HepG2 (cell line): ENCODE measurements at regions not wholly inside any gene's neighbourhood (a gene's known extent, or its start where the extent isn't known, plus 50 kb on each side); places are given as distances from the start of the nearest gene placed in this dataset.

Source experiments
- ATAC-seq: fragments of 200-7000 bp; cut with Tn5 transposase; 3 replicates; pipeline ENCODE4 v1.9.1; 2020; ENCODE audit warnings: mild to moderate bottlenecking, moderate library complexity
- BruUV-seq: library from RNA; stranded (reverse); fragments of 400-500 nt; replicated peaks from 2 replicates; lab custom pipeline; 2021; lab: Mats Ljungman, UMichigan
- CTCF ChIA-PET: fragments of 300-600 bp; formaldehyde crosslinking; extraction: SDS; loops from one replicate; lab custom pipeline; 2021; ENCODE audit warnings: low total read pairs, inconsistent platforms, low intra/inter-chr PET ratio; lab: Yijun Ruan, JAX
- POLR2A ChIA-PET: fragments of 350-600 bp; sonication (Branson Sonifier 250); formaldehyde crosslinking; loops from one replicate; lab custom pipeline; 2020; ENCODE audit warnings: antibody characterized with exemption, inconsistent platforms; lab: Yijun Ruan, JAX
- DNase-seq: peaks from one replicate; pipeline ENCODE4 v3.0.0-alpha.2; 2015; ENCODE audit warnings: low spot score
- FAIRE-seq: peaks from 3 replicates; lab custom pipeline; 2011; peaks lifted over from hg19 to GRCh38; lab: Jason Lieb, UNC
- H2AFZ ChIP-seq: one replicate; pipeline ENCODE4 v1.6.1; 2011; ENCODE audit warnings: low read length, inconsistent platforms
- H3K27ac ChIP-seq: fragments of 300-600 bp; 3 replicates; pipeline ENCODE4 v1.8.0; 2011; ENCODE audit warnings: mixed run types, mild to moderate bottlenecking, mixed read lengths, low read length, inconsistent platforms; ENCODE audit not compliant: insufficient read depth; ENCODE audit errors: extremely low read length
- H3K27me3 ChIP-seq, 2 experiments: fragments of 200-600 bp in 1 of 2; 2 replicates in 1 of 2; 3 replicates in 1 of 2; pipeline versions ENCODE4 v1.6.0 to v1.8.0; 2011; ENCODE audit warnings: low read length in 2 of 2, mild to moderate bottlenecking in 2 of 2, moderate library complexity in 2 of 2, inconsistent platforms in 1 of 2; ENCODE audit not compliant: insufficient read depth in 2 of 2, control insufficient read depth in 1 of 2
- H3K36me3 ChIP-seq, 2 experiments: fragments of 200-600 bp in 1 of 2; replicated peaks in 1 of 2; 2 replicates in 1 of 2; 3 replicates in 1 of 2; pipeline versions ENCODE4 v1.5.1 to v1.8.0; 2011; ENCODE audit warnings: low read length in 2 of 2, inconsistent platforms in 1 of 2; ENCODE audit not compliant: insufficient read depth in 2 of 2, control insufficient read depth in 1 of 2
- H3K4me1 ChIP-seq: 2 replicates; pipeline ENCODE4 v1.5.1; 2012; ENCODE audit warnings: low read length, inconsistent platforms; ENCODE audit not compliant: insufficient read depth
- H3K4me2 ChIP-seq: 2 replicates; pipeline ENCODE4 v1.6.0; 2011; ENCODE audit warnings: low read depth, low read length, inconsistent platforms
- H3K4me3 ChIP-seq, 3 experiments: fragments of 200-600 bp in 1 of 3; sonication (generic), shearing (Covaris generic) in 1 of 3; replicated peaks in 1 of 3; 2 replicates each; pipeline ENCODE4 v1.5.1; 2011 to 2016; ENCODE audit warnings: low read length in 3 of 3, inconsistent platforms in 2 of 3, low read depth in 2 of 3, mild to moderate bottlenecking in 2 of 3, control low read depth in 1 of 3, mixed read lengths in 1 of 3; ENCODE audit not compliant: insufficient read depth in 1 of 3
- H3K79me2 ChIP-seq: one replicate; pipeline ENCODE4 v1.6.1; 2011; ENCODE audit warnings: low read length, inconsistent platforms; ENCODE audit not compliant: insufficient read depth
- H3K9ac ChIP-seq: 2 replicates; pipeline ENCODE4 v1.6.0; 2011; ENCODE audit warnings: mild to moderate bottlenecking, low read depth, low read length, inconsistent platforms; ENCODE audit not compliant: insufficient read depth
- H3K9me3 ChIP-seq: 2 replicates; pipeline ENCODE4 v1.5.1; 2012; ENCODE audit warnings: mild to moderate bottlenecking, low read length
- H4K20me1 ChIP-seq: 2 replicates; pipeline ENCODE4 v1.6.0; 2011; ENCODE audit warnings: inconsistent platforms, mild to moderate bottlenecking, low read length, moderate library complexity; ENCODE audit not compliant: insufficient read depth
- NFIC ChIP-seq: IDR thresholded peaks from 2 replicates; pipeline ENCODE4 v1.6.1; 2012; ENCODE audit warnings: mild to moderate bottlenecking, low read length, inconsistent platforms
- PTBP1 ChIP-seq: fragments of 200-400 bp; formaldehyde crosslinking; IDR thresholded peaks from 2 replicates; pipeline ENCODE4 v1.6.1; 2018; ENCODE audit warnings: low read length, low read depth; ENCODE audit not compliant: poor library complexity, severe bottlenecking
- SNAPC2 ChIP-seq: sonication (generic); formaldehyde crosslinking; IDR thresholded peaks from 2 replicates; pipeline ENCODE4 v1.8.1; 2022; ENCODE audit warnings: mild to moderate bottlenecking, missing genetic modification reagents
- ZNF326 ChIP-seq: sonication (generic); formaldehyde crosslinking; IDR thresholded peaks from 2 replicates; pipeline ENCODE4 v1.4.0; 2020; ENCODE audit warnings: missing genetic modification reagents, borderline replicate concordance
- ZNF496 ChIP-seq: sonication (generic); formaldehyde crosslinking; IDR thresholded peaks from 2 replicates; pipeline ENCODE4 v1.8.1; 2023; ENCODE audit warnings: mild to moderate bottlenecking, moderate library complexity, missing genetic modification reagents; ENCODE audit not compliant: insufficient replicate concordance
- WGBS: methylation state at CpG from one replicate; pipeline ENCODE4 v1.1.6; 2017; ENCODE audit warnings: low lambda C conversion rate; 5-methylcytosine and 5-hydroxymethylcytosine counted together
- in situ Hi-C: cut with HindIII; loops from 2 replicates; pipeline ENCODE4 v1.10.0; 2017; ENCODE audit warnings: low pct_unique_long_range_greater_than_20kb; ENCODE audit not compliant: extremely low pct_ligation_motif_present
- intact Hi-C: fragments of 100-400 bp; cut with micrococcal nuclease; formaldehyde crosslinking; loops from one replicate; pipeline ENCODE4 v1.10.0; 2022; ENCODE audit not compliant: unreplicated experiment
- TF ChIP-seq, protein P1 (sequence below): IDR thresholded peaks from 2 replicates; pipeline ENCODE4 v1.6.1; 2016; ENCODE audit warnings: missing biosample characterization, missing genetic modification reagents, low read depth
- TF ChIP-seq, protein P2 (sequence below): sonication (generic); formaldehyde crosslinking; IDR thresholded peaks from 2 replicates; pipeline ENCODE4 v1.4.0; 2020; ENCODE audit warnings: missing genetic modification reagents, borderline replicate concordance
- TF ChIP-seq, protein P3 (sequence below): sonication (generic); formaldehyde crosslinking; IDR thresholded peaks from 2 replicates; pipeline ENCODE4 v1.4.0; 2020; ENCODE audit warnings: missing genetic modification reagents
- TF ChIP-seq, protein P4 (sequence below): IDR thresholded peaks from 2 replicates; pipeline ENCODE4 v1.6.1; 2012; ENCODE audit warnings: low read depth, low read length, improper control_type of control experiment

GRCh38 chr1:194322751-194323150, 1136.3 kb upstream of the B3GALT2 start:
- Histone ChIP-seq H3K4me2 (no peak overlapping the region), H3K27ac (no peak overlapping the region), H3K4me1 (no peaks in the 10 kb centered on the region), H3K79me2 (no peaks in the 10 kb centered on the region), H2AFZ (no peak overlapping the region), H3K36me3 (no peaks in the 10 kb centered on the region), H4K20me1 (no peaks in the 10 kb centered on the region), H3K9me3 (no peaks in the 10 kb centered on the region), H3K27me3 (no peaks in the 10 kb centered on the region), H3K9ac (no peak overlapping the region), H3K4me3 (no peak overlapping the region)
- WGBS: 25% methylated on average over 4 of the region's 4 CpGs
- ChIA-PET POLR2A (no interaction called here), CTCF (no interaction called here)
- BruUV-seq: no TSS peak
- in situ Hi-C loops: no loop called here
- no peak for DNase-seq
- ATAC-seq: no peak
- intact Hi-C loops: no loop called here
- TF ChIP-seq, protein P1, sequence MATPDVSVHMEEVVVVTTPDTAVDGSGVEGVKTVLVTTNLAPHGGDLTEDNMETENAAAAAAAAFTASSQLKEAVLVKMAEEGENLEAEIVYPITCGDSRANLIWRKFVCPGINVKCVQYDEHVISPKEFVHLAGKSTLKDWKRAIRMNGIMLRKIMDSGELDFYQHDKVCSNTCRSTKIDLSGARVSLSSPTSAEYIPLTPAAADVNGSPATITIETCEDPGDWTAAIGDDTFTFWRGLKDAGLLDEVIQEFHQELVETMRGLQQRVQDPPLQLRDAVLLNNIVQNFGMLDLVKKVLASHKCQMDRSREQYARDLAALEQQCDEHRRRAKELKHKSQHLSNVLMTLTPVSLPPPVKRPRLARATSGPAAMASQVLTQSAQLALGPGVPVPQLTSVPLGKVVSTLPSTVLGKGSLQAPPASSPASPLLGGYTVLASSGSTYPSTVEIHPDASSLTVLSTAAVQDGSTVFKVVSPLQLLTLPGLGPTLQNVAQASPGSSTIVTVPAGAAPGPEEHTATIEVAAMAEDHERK (CRISPR knock-in tag): no peak
- TF ChIP-seq NFIC (no peak), SNAPC2 (CRISPR knock-in tag) (no peak)
- no peak for FAIRE-seq

- H3K4me3 ChIP-seq: no peak overlapping the region
- FAIRE-seq (no peak), ATAC-seq (no peak), DNase-seq (no peak)
- 0% methylated on average over 1 of the region's 1 CpG for WGBS
- H3K4me1 ChIP-seq: no peaks in the 10 kb centered on the region
- no peaks in the 10 kb centered on the region for H3K9me3 ChIP-seq
- H3K36me3 ChIP-seq: no peaks in the 10 kb centered on the region
- H3K27ac ChIP-seq: no peak overlapping the region
- ChIA-PET POLR2A (no interaction called here), CTCF (no interaction called here)
- intact Hi-C loops (no loop called here), in situ Hi-C loops (no loop called here)
- H4K20me1 ChIP-seq: no peaks in the 10 kb centered on the region
- no peaks in the 10 kb centered on the region for H3K79me2 ChIP-seq
- no TSS peak for BruUV-seq
- H3K4me2 ChIP-seq: no peak overlapping the region
- H3K9ac ChIP-seq: no peak overlapping the region
- no peak overlapping the region for H2AFZ ChIP-seq
- H3K27me3 ChIP-seq: no peaks in the 10 kb centered on the region
- TF ChIP-seq, protein P2, sequence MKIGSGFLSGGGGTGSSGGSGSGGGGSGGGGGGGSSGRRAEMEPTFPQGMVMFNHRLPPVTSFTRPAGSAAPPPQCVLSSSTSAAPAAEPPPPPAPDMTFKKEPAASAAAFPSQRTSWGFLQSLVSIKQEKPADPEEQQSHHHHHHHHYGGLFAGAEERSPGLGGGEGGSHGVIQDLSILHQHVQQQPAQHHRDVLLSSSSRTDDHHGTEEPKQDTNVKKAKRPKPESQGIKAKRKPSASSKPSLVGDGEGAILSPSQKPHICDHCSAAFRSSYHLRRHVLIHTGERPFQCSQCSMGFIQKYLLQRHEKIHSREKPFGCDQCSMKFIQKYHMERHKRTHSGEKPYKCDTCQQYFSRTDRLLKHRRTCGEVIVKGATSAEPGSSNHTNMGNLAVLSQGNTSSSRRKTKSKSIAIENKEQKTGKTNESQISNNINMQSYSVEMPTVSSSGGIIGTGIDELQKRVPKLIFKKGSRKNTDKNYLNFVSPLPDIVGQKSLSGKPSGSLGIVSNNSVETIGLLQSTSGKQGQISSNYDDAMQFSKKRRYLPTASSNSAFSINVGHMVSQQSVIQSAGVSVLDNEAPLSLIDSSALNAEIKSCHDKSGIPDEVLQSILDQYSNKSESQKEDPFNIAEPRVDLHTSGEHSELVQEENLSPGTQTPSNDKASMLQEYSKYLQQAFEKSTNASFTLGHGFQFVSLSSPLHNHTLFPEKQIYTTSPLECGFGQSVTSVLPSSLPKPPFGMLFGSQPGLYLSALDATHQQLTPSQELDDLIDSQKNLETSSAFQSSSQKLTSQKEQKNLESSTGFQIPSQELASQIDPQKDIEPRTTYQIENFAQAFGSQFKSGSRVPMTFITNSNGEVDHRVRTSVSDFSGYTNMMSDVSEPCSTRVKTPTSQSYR (CRISPR knock-in tag): no peak
- TF ChIP-seq, protein P3, sequence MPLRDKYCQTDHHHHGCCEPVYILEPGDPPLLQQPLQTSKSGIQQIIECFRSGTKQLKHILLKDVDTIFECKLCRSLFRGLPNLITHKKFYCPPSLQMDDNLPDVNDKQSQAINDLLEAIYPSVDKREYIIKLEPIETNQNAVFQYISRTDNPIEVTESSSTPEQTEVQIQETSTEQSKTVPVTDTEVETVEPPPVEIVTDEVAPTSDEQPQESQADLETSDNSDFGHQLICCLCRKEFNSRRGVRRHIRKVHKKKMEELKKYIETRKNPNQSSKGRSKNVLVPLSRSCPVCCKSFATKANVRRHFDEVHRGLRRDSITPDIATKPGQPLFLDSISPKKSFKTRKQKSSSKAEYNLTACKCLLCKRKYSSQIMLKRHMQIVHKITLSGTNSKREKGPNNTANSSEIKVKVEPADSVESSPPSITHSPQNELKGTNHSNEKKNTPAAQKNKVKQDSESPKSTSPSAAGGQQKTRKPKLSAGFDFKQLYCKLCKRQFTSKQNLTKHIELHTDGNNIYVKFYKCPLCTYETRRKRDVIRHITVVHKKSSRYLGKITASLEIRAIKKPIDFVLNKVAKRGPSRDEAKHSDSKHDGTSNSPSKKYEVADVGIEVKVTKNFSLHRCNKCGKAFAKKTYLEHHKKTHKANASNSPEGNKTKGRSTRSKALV (CRISPR knock-in tag): no peak
- TF ChIP-seq PTBP1: no peak
- no peak for TF ChIP-seq ZNF326 (CRISPR knock-in tag)
- TF ChIP-seq, protein P4, sequence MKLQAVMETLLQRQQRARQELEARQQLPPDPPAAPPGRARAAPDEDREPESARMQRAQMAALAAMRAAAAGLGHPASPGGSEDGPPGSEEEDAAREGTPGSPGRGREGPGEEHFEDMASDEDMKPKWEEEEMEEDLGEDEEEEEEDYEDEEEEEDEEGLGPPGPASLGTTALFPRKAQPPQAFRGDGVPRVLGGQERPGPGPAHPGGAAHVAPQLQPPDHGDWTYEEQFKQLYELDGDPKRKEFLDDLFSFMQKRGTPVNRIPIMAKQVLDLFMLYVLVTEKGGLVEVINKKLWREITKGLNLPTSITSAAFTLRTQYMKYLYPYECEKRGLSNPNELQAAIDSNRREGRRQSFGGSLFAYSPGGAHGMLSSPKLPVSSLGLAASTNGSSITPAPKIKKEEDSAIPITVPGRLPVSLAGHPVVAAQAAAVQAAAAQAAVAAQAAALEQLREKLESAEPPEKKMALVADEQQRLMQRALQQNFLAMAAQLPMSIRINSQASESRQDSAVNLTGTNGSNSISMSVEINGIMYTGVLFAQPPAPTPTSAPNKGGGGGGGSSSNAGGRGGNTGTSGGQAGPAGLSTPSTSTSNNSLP: no peak
- no peak for TF ChIP-seq ZNF496 (CRISPR knock-in tag)
These were observed 1132.4 kb upstream of the B3GALT2 start for GRCh38 chr1:194318790-194319280.
